ENCODE measurements at regions not wholly inside any gene's neighbourhood (a gene's known extent, or its start where the extent isn't known, plus 50 kb on each side); places are given as distances from the start of the nearest gene placed in this dataset.
A peak's percentile ranks its signal among the peaks of the same experiment; 100 is the strongest.

GRCh38 chr12:67827820-67828383 is 161.3 kb upstream of the IFNG-AS1 start:
- Histone ChIP-seq H3K4me3 (peak overlapping the region in 2 of 8 donors; percentile 22 to 48), H3K4me1 (no peaks in the 10 kb centered on the region), H3K9me3 (no peaks in the 10 kb centered on the region), H3K27me3 (replicated peaks in 1 of 7) (no peaks in the 10 kb centered on the region), H3K27ac (peak overlapping the region in 7 of 8 donors; percentile 3 to 53 (median 23)), H3K36me3 (no peaks in the 10 kb centered on the region)
- 52 to 79% (median 64%) methylated on average over 7 of the region's 7 CpGs for WGBS, 5 donors
- TF ChIP-seq POLR2A (IDR thresholded peaks at IDR 0.05) (no peak), POLR2AphosphoS5 (IDR thresholded peaks at IDR 0.05) (no peak), CTCF (IDR thresholded peaks at IDR 0.05 in 8 of 11, conservative IDR thresholded peaks at IDR 0.05 in 3 of 11) (no peak)
- no peak for DNase-seq
- intact Hi-C loops (cut with DNase I; ENCODE audit: low total_unique reads) = no loop called here

GRCh38 chr12:67829896-67830295 is 159.4 kb upstream of the IFNG-AS1 start:
- WGBS, 5 donors = 92 to 99% (median 96%) methylated on average over 4 of the region's 4 CpGs
- Histone ChIP-seq H3K4me1 (no peaks in the 10 kb centered on the region), H3K4me3 (no peak overlapping the region), H3K9me3 (no peaks in the 10 kb centered on the region), H3K27me3 (replicated peaks in 1 of 7) (no peaks in the 10 kb centered on the region), H3K36me3 (no peaks in the 10 kb centered on the region), H3K27ac (no peak overlapping the region)
- no peak for DNase-seq
- intact Hi-C loops (cut with DNase I; ENCODE audit: low total_unique reads) = no loop called here
- no peak for TF ChIP-seq POLR2A (IDR thresholded peaks at IDR 0.05)
- TF ChIP-seq CTCF (IDR thresholded peaks at IDR 0.05 in 8 of 11, conservative IDR thresholded peaks at IDR 0.05 in 3 of 11) = no peak
- no peak for TF ChIP-seq POLR2AphosphoS5 (IDR thresholded peaks at IDR 0.05)

GRCh38 chr12:67832155-67832554 is 157.1 kb upstream of the IFNG-AS1 start:
- H3K4me3 ChIP-seq = no peak overlapping the region

GRCh38 chr12:67833602-67834001 is 155.6 kb upstream of the IFNG-AS1 start:
- TF ChIP-seq POLR2AphosphoS5 (IDR thresholded peaks at IDR 0.05) (no peak), CTCF (IDR thresholded peaks at IDR 0.05 in 8 of 11, conservative IDR thresholded peaks at IDR 0.05 in 3 of 11) (no peak), POLR2A (IDR thresholded peaks at IDR 0.05) (no peak)
- Histone ChIP-seq H3K27ac (no peak overlapping the region), H3K36me3 (no peaks in the 10 kb centered on the region), H3K27me3 (replicated peaks in 1 of 7) (no peaks in the 10 kb centered on the region), H3K4me3 (no peak overlapping the region), H3K4me1 (no peaks in the 10 kb centered on the region), H3K9me3 (peaks cover 0 to 23% (median 10%) of the 10 kb centered on the region in 8 donors)
- DNase-seq = no peak
- intact Hi-C loops (cut with DNase I; ENCODE audit: low total_unique reads) = no loop called here
- 78 to 94% (median 85%) methylated on average over 5 of the region's 5 CpGs for WGBS, 5 donors

More at GRCh38 chr12:67832155-67832554, 157.1 kb upstream of the IFNG-AS1 start:
- no peak overlapping the region for H3K27ac ChIP-seq
- H3K9me3 ChIP-seq = peaks cover 0 to 13% (median 3%) of the 10 kb centered on the region in 8 donors
- DNase-seq = no peak
- intact Hi-C loops (cut with DNase I; ENCODE audit: low total_unique reads) = no loop called here
- TF ChIP-seq POLR2AphosphoS5 (IDR thresholded peaks at IDR 0.05) (no peak), POLR2A (IDR thresholded peaks at IDR 0.05) (no peak), CTCF (IDR thresholded peaks at IDR 0.05 in 8 of 11, conservative IDR thresholded peaks at IDR 0.05 in 3 of 11) (no peak)
- 87 to 92% (median 90%) methylated on average over 2 of the region's 2 CpGs for WGBS, 5 donors
- no peaks in the 10 kb centered on the region for H3K27me3 ChIP-seq (replicated peaks in 1 of 7)
- no peaks in the 10 kb centered on the region for H3K4me1 ChIP-seq
- H3K36me3 ChIP-seq = no peaks in the 10 kb centered on the region

All from spleen (tissue), 11 donors.